NCI-H1092 (cell line): ENCODE measurements at regions not wholly inside any gene's neighbourhood (a gene's known extent, or its start where the extent isn't known, plus 50 kb on each side); places are given as distances from the start of the nearest gene placed in this dataset.
"Not testable (repeated sequence)": the region's sequence is repeated elsewhere in the genome, so short reads cannot be mapped to it uniquely, and the experiment has no call there.

Experiments used
- DNase-seq: peaks from one replicate; lab custom pipeline; 2025; lab: John Stamatoyannopoulos, UW

- DNase-seq, result no peak
Measured at GRCh38 chr3:106398891-106399600, 530.2 kb upstream of the CBLB start.

DNA sequence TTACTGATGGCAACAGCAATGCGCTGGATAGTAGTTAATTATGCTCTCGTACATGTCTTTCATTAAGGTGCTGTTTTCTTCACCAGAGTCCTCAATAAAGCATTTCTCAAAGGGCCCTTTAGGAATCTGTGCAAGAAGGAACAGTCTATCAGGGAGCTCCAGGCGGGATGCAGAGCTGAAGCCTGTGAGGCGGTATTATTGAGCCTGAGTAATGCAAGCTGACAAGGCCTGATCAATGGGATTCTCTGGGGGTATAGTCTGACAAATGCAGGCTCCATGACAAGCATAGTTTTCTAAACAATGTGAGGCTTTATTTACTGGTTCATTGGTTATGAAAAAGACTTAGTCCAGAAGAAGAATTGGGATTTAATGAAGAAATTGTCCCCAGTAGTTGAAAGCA lies 530.9 kb upstream of the CBLB start:
- DNase-seq, result no peak

GRCh38 chr3:106401666-106402490 lies 533.1 kb upstream of the CBLB start:
- DNase-seq, result no peak

DNA sequence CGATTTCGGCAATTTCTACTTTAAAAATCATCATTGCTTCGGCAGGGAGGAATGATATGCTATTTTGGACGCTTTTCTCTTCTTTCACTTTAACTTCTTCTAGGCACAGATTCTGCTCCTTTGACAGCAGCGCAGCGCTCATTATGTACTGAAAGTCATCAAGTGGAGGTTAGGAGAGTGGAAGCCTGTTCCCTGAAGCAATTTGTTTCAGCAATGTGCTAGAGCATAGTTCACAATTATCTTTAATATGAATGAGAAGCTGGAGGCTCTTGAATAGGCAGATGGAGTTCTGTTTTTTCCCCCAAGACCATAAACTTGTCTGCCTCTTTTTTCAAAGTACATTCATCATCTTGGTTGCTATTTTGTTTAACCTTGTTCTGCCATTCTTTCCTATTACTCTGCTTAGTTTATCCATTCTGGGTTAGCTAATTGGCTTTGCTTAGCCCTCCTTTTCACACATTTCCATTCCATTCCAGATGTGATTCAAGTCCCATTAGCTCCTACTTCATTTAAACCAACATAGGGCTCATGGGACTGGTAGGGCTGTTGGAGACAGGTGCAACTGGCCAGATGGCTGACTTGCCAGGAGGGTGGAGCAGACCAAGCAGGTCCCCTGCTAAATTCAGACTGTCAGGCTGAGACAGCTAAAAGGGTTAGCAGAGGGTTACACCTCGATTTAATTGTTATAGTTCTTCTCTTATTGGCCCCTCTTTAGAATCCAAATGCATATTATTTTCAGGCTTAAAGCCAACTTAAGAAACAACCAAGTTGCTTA lies 534.7 kb upstream of the CBLB start:
- no peak for DNase-seq

- no peak for DNase-seq
Measured at GRCh38 chr3:106413683-106414082, 544.9 kb upstream of the CBLB start.

DNA sequence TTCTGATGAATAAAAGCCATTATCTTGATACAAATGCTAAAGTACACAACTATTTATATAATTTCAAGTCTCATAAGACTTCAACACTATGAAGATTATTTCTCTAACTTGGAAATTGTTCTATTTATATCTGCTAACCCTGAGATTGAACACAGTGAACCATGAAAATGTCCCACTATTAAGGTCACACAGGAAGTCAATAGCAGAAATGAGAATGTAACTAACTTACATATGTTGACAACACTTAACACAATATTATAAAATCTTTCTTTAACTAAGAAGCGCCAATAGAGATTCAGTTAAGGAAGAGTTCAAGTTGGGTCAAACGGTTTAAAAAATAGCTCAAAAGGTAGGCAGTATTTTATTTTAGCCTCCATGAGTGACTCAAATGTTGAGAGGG lies 551.8 kb upstream of the CBLB start:
- no peak for DNase-seq

DNA sequence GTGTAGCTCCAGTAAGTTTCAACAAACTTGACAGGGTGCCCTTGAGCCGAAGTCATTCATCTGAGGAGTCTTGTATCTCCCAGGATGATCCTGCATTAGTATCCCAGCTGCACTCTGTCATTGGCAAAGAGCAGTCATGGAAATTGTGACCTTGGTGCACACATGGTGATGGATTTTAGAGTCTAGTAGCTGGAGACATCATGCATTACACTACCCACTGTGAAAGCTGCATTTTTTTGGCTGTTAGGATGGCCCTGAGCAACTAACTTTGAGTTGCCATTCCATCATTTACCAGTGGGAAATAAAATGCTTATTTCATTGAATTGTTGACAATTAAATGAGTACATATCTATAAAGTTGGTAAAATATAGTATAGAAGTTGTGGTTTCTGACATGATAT lies 552.6 kb upstream of the CBLB start:
- no peak for DNase-seq

- DNase-seq, result no peak
Measured at GRCh38 chr3:106421909-106422308, 553.1 kb upstream of the CBLB start.

DNA sequence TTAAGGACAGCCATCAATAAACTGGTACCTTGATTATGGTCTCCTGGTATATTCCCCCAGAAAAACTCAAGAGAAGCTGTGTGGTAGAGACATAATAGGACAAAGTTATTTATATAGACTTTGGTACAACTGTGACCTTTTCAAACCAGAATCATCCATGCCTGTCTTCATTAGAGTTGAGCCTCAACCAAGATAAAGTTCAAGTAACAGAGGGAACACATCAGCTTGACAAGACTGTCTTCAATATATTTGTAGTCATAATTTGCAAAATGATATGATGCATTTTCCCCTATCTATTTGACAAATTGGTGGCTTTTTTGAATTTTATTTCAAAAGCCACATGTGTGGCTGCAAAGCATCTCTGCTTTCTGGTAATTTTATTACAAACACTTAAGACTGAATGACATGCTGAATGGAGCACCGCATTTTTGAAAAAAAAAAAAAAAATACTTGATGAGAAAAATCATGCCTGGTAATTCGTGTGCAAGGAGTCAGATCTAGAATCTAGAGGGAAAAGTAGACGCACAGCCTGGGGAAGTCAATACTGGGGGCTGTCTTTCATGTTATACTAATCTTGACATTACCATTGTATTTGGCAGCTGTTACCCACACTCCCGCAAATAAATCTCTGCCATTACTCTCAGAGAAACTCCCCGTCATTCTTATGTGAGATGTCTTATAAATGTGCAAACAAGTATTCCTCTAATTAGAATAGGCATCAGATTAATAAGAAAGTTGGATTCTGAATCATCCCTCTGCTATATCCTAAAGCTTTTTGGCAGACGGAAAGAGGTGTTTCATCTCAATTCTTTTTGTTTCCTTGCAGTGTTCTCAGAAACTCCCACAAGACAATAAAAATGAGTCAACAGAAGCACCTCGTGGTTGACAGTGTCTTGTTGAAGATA lies 554.8 kb upstream of the CBLB start:
- no peak for DNase-seq

- DNase-seq, result no peak
Measured at GRCh38 chr3:106425026-106425425, 556.2 kb upstream of the CBLB start.

DNA sequence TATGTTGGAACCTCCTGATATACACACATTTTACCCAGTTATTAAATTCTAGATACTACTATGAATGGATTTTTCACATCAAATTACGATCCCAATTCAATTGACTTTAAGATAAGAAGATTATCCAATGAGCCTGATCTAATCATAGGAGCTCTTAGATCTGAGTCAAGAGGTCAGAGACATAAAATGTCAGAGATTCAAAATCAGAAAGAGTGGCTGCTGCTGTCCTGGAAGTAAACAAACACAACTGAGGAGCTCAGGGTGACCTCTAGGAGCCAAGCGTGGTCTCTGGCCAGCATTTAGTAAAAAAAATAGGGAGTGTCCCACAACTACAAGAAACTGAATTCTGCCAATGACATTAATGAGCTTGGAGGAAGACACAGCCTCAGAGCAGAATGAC lies 557.1 kb upstream of the CBLB start:
- DNase-seq, result no peak

GRCh38 chr3:106428565-106428994 lies 559.8 kb upstream of the CBLB start:
- no peak for DNase-seq

DNA sequence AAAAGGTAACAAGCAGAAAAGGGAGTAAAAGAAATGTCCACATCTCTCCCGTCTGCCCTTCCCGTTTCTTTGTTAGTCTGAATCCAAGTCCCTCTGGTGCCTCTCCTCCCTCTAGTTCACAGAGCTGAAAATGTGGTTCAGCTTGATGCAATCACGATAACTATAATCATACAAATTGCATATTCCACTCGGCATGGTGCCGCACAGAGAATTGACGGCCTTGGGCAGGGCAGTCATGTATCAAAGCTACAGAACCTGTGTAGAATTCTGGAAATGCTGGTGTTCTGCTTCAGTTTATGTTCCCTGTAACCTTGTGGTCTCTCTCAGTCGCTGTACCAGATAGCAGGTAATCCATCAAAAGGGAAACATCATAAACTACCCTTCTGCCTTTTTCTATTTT lies 562.9 kb upstream of the CBLB start:
- DNase-seq, result no peak

GRCh38 chr3:106435899-106436453 lies 567.2 kb upstream of the CBLB start:
- no peak for DNase-seq

- DNase-seq, result peak; percentile 4
Measured at GRCh38 chr3:106438887-106439286, 570.1 kb upstream of the CBLB start.

- no peak for DNase-seq
Measured at GRCh38 chr3:106440672-106441071, 571.9 kb upstream of the CBLB start.

DNA sequence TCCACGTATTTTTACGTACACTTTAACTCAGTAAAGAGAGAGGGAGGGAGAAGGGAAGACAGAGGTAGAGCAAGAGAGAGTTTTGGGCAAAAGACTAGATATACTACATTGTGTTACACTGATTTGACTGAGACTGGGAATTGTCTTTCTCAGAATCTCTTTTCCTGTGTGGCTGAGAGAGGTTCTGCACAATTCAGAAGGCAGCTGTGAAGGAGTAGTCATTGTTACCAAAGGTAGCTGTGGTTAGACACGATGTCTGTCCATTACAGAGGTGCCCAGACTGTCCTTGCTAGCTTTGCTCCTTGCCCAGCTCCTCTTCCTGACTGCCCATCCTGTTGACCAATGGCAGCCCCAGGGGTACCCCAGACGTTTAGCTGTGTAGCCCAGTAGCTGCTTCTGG lies 577.5 kb upstream of the CBLB start:
- DNase-seq, result no peak

DNA sequence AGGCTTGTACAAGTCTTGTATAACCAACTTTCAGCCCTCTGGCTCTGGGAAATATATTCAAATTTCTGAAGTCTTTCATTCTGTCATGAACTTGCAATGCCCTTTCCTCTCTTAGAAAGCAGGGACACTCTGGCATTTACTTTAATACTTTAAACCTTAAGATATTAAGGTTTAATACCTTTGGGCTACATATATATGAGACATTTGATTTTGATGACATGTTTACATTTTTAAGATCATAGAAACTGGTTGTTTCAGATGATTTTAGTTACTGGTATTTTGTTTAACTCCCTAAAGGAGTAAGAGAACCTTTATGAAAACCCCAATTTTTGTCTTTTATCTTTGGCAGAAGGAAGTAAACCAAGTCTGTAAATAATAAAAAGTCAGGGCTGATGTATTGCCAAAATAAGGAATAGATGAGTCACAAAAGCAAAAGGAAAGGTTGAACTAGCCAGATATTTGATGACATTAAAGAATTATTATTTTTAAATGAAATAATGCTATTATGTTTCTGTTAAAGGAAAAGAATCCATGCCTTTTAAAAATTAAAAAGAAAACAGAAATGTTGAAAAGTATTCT lies 579.0 kb upstream of the CBLB start:
- no peak for DNase-seq

DNA sequence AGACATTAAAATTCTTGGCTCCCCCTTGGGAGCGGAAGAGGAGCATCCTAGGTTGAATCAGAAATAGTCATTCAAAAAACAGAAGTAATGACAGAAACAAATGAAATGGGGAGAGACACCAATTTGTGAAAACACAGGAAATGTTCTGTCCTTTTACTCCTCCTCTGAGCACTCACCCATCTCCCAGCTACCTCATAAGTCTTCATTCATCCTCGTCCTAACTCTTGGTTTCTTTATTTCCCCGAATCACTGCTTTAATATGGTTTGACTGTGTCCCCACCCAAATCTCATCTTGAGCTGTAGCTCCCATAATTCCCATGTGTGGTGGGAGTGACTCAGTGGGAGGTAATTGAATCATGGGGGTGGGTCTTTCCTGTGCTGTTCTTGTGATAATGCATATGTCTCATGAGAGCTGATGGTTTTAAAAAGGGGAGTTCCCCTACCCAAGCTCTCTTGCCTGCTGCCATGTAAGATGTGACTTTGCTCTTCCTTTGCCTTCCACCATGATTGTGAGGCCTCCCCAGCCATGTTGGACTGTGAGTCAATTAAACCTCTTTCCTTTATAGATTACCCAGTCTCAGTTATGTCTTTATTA lies 579.7 kb upstream of the CBLB start:
- DNase-seq, result not testable (repeated sequence)

DNA sequence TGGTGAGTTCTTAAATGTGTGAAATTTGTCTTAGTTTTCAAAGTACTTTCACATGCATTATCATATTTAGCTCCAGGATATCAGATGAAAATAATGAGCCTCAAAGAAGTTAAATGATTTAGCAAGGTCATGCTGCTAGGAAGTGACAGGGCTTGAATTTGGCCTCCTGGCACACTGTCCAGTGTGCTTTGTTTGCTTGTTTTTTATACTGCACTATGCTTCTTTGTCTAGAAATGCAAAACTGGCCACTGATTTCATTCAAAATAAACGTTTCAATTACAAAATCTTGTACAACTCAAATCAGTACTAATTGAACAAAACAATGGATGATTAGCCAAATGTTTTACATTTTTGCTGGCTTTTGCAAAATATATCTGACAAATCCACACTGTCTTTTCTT lies 583.3 kb upstream of the CBLB start:
- no peak for DNase-seq

DNA sequence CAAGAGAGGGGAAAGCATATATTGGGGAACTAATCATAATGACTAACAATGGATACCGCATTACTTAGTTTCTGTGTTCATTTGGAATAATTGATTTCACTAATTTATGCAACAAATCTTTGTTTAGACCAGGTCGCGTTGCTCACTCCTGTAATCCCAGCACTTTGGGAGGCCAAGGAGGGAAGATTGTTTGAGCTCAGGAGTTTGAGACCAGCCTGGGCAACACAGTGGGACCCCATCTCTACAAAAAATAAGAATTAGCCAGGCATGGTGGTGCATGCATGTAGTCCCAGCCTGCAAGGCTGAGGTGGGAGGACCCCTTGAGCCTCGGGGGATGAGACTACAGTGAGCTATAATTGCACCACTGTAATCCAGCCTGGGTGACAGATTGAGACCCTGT lies 585.7 kb upstream of the CBLB start:
- DNase-seq, result no peak
